IMR-90 (cell line): ENCODE measurements at regions not wholly inside any gene's neighbourhood (a gene's known extent, or its start where the extent isn't known, plus 50 kb on each side); places are given as distances from the start of the nearest gene placed in this dataset.

Experiments
- ATAC-seq: fragments of 200-7000 bp; cut with Tn5 transposase; 2 replicates; pipeline ENCODE4 v1.9.1; 2020; ENCODE audit warnings: low read depth, mild to moderate bottlenecking, moderate library complexity
- BruUV-seq: library from RNA; stranded (reverse); fragments of 400-500 nt; replicated peaks from 2 replicates; lab custom pipeline; 2021; lab: Mats Ljungman, UMichigan
- CTCF ChIA-PET: fragments of 300-600 bp; formaldehyde crosslinking; extraction: SDS; loops from one replicate; lab custom pipeline; 2021; ENCODE audit warnings: antibody characterized with exemption; lab: Yijun Ruan, JAX
- POLR2A ChIA-PET: fragments of 300-600 bp; sonication (Branson Sonifier 250); formaldehyde crosslinking; loops from one replicate; lab custom pipeline; 2022; ENCODE audit warnings: antibody characterized with exemption; ENCODE audit not compliant: unreplicated experiment; lab: Charles Lee
- DNase-seq: peaks from one replicate; pipeline ENCODE4 v3.0.0; 2013
- H2AFZ ChIP-seq: replicated peaks from 2 replicates; pipeline ENCODE3; 2013; ENCODE audit warnings: low read length, mild to moderate bottlenecking; ENCODE audit not compliant: poor library complexity
- H2AK5ac ChIP-seq: 2 replicates; pipeline ENCODE4 v1.6.1; 2013; ENCODE audit warnings: low read depth, low read length, inconsistent platforms
- H2AK9ac ChIP-seq: replicated peaks from 2 replicates; pipeline ENCODE3; 2013; ENCODE audit warnings: mild to moderate bottlenecking, low read depth, low read length, moderate library complexity; ENCODE audit not compliant: poor library complexity
- H2BK120ac ChIP-seq: 2 replicates; pipeline ENCODE4 v1.6.1; 2013; ENCODE audit warnings: low read depth, low read length, inconsistent platforms
- H2BK15ac ChIP-seq: 3 replicates; pipeline ENCODE4 v1.6.1; 2013; ENCODE audit warnings: low read depth, low read length, inconsistent platforms
- H2BK20ac ChIP-seq: 2 replicates; pipeline ENCODE4 v1.6.1; 2013; ENCODE audit warnings: low read depth, mild to moderate bottlenecking, inconsistent platforms, low read length, moderate library complexity
- H2BK5ac ChIP-seq: 2 replicates; pipeline ENCODE4 v1.6.1; 2013; ENCODE audit warnings: mild to moderate bottlenecking, low read depth, low read length, inconsistent platforms; ENCODE audit not compliant: poor library complexity, severe bottlenecking
- H3K14ac ChIP-seq: replicated peaks from 2 replicates; pipeline ENCODE4 v1.6.1; 2013; ENCODE audit warnings: low read depth, low read length, inconsistent platforms
- H3K18ac ChIP-seq: 2 replicates; pipeline ENCODE4 v1.6.1; 2013; ENCODE audit warnings: low read depth, low read length, control low read depth
- H3K23ac ChIP-seq: 2 replicates; pipeline ENCODE4 v1.6.1; 2013; ENCODE audit warnings: low read depth, low read length, inconsistent platforms
- H3K27ac ChIP-seq: 2 replicates; pipeline ENCODE4 v1.5.1; 2013; ENCODE audit warnings: mild to moderate bottlenecking, control low read depth, low read length; ENCODE audit not compliant: insufficient read depth
- H3K27me3 ChIP-seq: 2 replicates; pipeline ENCODE4 v1.6.1; 2013; ENCODE audit warnings: low read length; ENCODE audit not compliant: control insufficient read depth, insufficient read depth
- H3K36me3 ChIP-seq: 2 replicates; pipeline ENCODE4 v1.6.1; 2013; ENCODE audit warnings: low read length, mixed read lengths; ENCODE audit not compliant: control insufficient read depth, insufficient read depth
- H3K4ac ChIP-seq: 2 replicates; pipeline ENCODE4 v1.6.1; 2013; ENCODE audit warnings: low read depth, low read length, inconsistent platforms
- H3K4me1 ChIP-seq: 2 replicates; pipeline ENCODE4 v1.6.1; 2013; ENCODE audit warnings: low read length, mixed read lengths; ENCODE audit not compliant: control insufficient read depth, insufficient read depth
- H3K4me2 ChIP-seq: 2 replicates; pipeline ENCODE4 v1.6.1; 2013; ENCODE audit warnings: low read depth, mild to moderate bottlenecking, control low read depth, low read length, moderate library complexity
- H3K4me3 ChIP-seq: 2 replicates; pipeline ENCODE4 v1.5.1; 2013; ENCODE audit warnings: low read depth, mild to moderate bottlenecking, control low read depth, low read length, moderate library complexity; ENCODE audit not compliant: insufficient read depth
- H3K56ac ChIP-seq: 2 replicates; pipeline ENCODE4 v1.6.1; 2013; ENCODE audit warnings: low read length, inconsistent platforms; ENCODE audit not compliant: insufficient read depth; ENCODE audit errors: extremely low read depth
- H3K79me1 ChIP-seq, 2 experiments: 2 replicates each; pipeline ENCODE4 v1.6.1; 2013; ENCODE audit warnings: low read length in 2 of 2, inconsistent platforms in 1 of 2, low read depth in 1 of 2
- H3K9ac ChIP-seq: 2 replicates; pipeline ENCODE4 v1.6.1; 2013; ENCODE audit warnings: low read depth, low read length, control low read depth
- H3K9me1 ChIP-seq: 2 replicates; pipeline ENCODE4 v1.6.1; 2013; ENCODE audit warnings: low read length, inconsistent platforms; ENCODE audit not compliant: insufficient read depth
- H3K9me3 ChIP-seq: 2 replicates; pipeline ENCODE4 v1.6.1; 2013; ENCODE audit warnings: low read length; ENCODE audit not compliant: control insufficient read depth, insufficient read depth
- H4K20me1 ChIP-seq: 2 replicates; pipeline ENCODE4 v1.6.1; 2013; ENCODE audit warnings: low read length, inconsistent platforms; ENCODE audit not compliant: insufficient read depth
- H4K5ac ChIP-seq: 2 replicates; pipeline ENCODE4 v1.6.1; 2013; ENCODE audit warnings: mild to moderate bottlenecking, low read depth, low read length, control low read depth
- H4K8ac ChIP-seq, 2 experiments: 2 replicates each; pipeline ENCODE4 v1.6.1; 2013; ENCODE audit warnings: low read depth in 2 of 2, low read length in 2 of 2, control low read depth in 1 of 2, inconsistent platforms in 1 of 2
- H4K91ac ChIP-seq: 2 replicates; pipeline ENCODE4 v1.6.1; 2013; ENCODE audit warnings: low read depth, low read length, inconsistent platforms; ENCODE audit not compliant: insufficient read depth
- BHLHE40 ChIP-seq: fragments of 150-350 bp; IDR thresholded peaks from 2 replicates; pipeline ENCODE4 v1.6.1; 2016; ENCODE audit warnings: mild to moderate bottlenecking, low read depth, low read length
- CHD1 ChIP-seq: IDR thresholded peaks from 2 replicates; pipeline ENCODE4 v1.6.1; 2012; ENCODE audit warnings: low read depth, low read length, improper control_type of control experiment
- CTCF ChIP-seq: conservative IDR thresholded peaks from 2 replicates; pipeline ENCODE4 v1.5.1; 2012; ENCODE audit warnings: mild to moderate bottlenecking, low read depth, low read length, improper control_type of control experiment
- FOS ChIP-seq: fragments of 150-350 bp; IDR thresholded peaks from 2 replicates; pipeline ENCODE4 v1.6.1; 2016; ENCODE audit warnings: low read depth, low read length
- MAFK ChIP-seq: IDR thresholded peaks from 2 replicates; pipeline ENCODE4 v1.6.1; 2012; ENCODE audit warnings: low read depth, low read length, improper control_type of control experiment
- MXI1 ChIP-seq: IDR thresholded peaks from 2 replicates; pipeline ENCODE4 v1.6.1; 2012; ENCODE audit warnings: low read depth, mild to moderate bottlenecking, low read length, moderate library complexity, borderline replicate concordance
- POLR2A ChIP-seq: IDR thresholded peaks from 2 replicates; pipeline ENCODE4 v1.6.1; 2012; ENCODE audit warnings: mild to moderate bottlenecking, low read depth, low read length
- RAD21 ChIP-seq: IDR thresholded peaks from 2 replicates; pipeline ENCODE4 v1.6.1; 2012; ENCODE audit warnings: low read length, improper control_type of control experiment
- RCOR1 ChIP-seq: IDR thresholded peaks from 2 replicates; pipeline ENCODE4 v1.6.1; 2012; ENCODE audit warnings: mild to moderate bottlenecking, low read length, improper control_type of control experiment; ENCODE audit not compliant: insufficient replicate concordance
- RFX5 ChIP-seq: IDR thresholded peaks from 2 replicates; pipeline ENCODE4 v1.8.0; 2012; ENCODE audit warnings: low read depth, mild to moderate bottlenecking, low read length, moderate library complexity
- USF2 ChIP-seq: fragments of 150-350 bp; IDR thresholded peaks from 2 replicates; pipeline ENCODE4 v1.6.1; 2017; ENCODE audit warnings: mild to moderate bottlenecking, antibody characterized with exemption, low read length, low read depth
- WGBS, 2 experiments: methylation state at CpG; one replicate each; pipeline versions ENCODE4 v1.1.5 to v1.1.7; 2013; ENCODE audit warnings: missing lambda C conversion rate in 2 of 2; ENCODE audit not compliant: insufficient read length in 1 of 2; ENCODE audit errors: extremely low coverage in 2 of 2; 5-methylcytosine and 5-hydroxymethylcytosine counted together
- dilution Hi-C: fragments of 300-500 bp; cut with HindIII; formaldehyde crosslinking; loops from one replicate; pipeline ENCODE4 v1.14.3; 2018; ENCODE audit warnings: low sequenced_read_pairs; ENCODE audit not compliant: unreplicated experiment
- in situ Hi-C: fragments of 300-500 bp; cut with MboI; formaldehyde crosslinking; loops from 3 replicates; pipeline ENCODE4 v1.14.3; 2019; ENCODE audit warnings: low sequenced_read_pairs, inconsistent platforms, mixed read lengths
- intact Hi-C: fragments of 100-400 bp; cut with micrococcal nuclease; formaldehyde crosslinking; loops from 2 replicates; pipeline ENCODE4 v1.10.0; 2022

- H4K91ac ChIP-seq = no peak overlapping the region
- H3K4me2 ChIP-seq = no peak overlapping the region
- H2BK120ac ChIP-seq = no peak overlapping the region
- H4K5ac ChIP-seq = no peak overlapping the region
- intact Hi-C loops (no loop called here), dilution Hi-C loops (no loop called here), in situ Hi-C loops (no loop called here)
- no peaks in the 10 kb centered on the region for H3K4me1 ChIP-seq
- no TSS peak for BruUV-seq
- H2BK5ac ChIP-seq = no peak overlapping the region
- no peaks in the 10 kb centered on the region for H3K36me3 ChIP-seq
- H2BK20ac ChIP-seq = no peak overlapping the region
- no peak overlapping the region for H3K27ac ChIP-seq
- no peak overlapping the region for H3K56ac ChIP-seq
- no peak for ATAC-seq
- no peaks in the 10 kb centered on the region for H3K27me3 ChIP-seq
- no peak overlapping the region for H3K9ac ChIP-seq
- no peaks in the 10 kb centered on the region for H4K20me1 ChIP-seq
- no peaks in the 10 kb centered on the region for H3K9me1 ChIP-seq
- no peak overlapping the region for H3K4me3 ChIP-seq
- no CpG with 5 or more reads among the region's 4 CpGs for WGBS, 2 experiments
- H2BK15ac ChIP-seq = no peak overlapping the region
- no peak overlapping the region for H3K18ac ChIP-seq
- no peak for DNase-seq
- no peak overlapping the region for H3K23ac ChIP-seq
- no peak overlapping the region for H2AFZ ChIP-seq
- H2AK9ac ChIP-seq = no peak overlapping the region
- POLR2A ChIA-PET = no interaction called here
- H3K79me1 ChIP-seq = no peaks in the 10 kb centered on the region
- H3K9me3 ChIP-seq = peaks cover 8% of the 10 kb centered on the region; the same call in 1 of the 2 replicates
- H3K14ac ChIP-seq = no peak overlapping the region
- no peak overlapping the region for H4K8ac ChIP-seq
- H2AK5ac ChIP-seq = no peak overlapping the region
- H3K4ac ChIP-seq = no peak overlapping the region
- TF ChIP-seq CTCF (no peak), BHLHE40 (no peak), MXI1 (no peak), CHD1 (no peak), MAFK (no peak), RCOR1 (no peak), USF2 (no peak), FOS (no peak), RAD21 (no peak), POLR2A (no peak), RFX5 (no peak)
- CTCF ChIA-PET = no interaction called here
Observed at GRCh38 chr5:5542654-5543053, 120.2 kb downstream of the ICE1 start.
